Muscle of back (tissue), 3 donors: ENCODE measurements at regions not wholly inside any gene's neighbourhood (a gene's known extent, or its start where the extent isn't known, plus 50 kb on each side); places are given as distances from the start of the nearest gene placed in this dataset.

Experiments used
- DNase-seq, 3 donors: peaks; one replicate each; pipeline versions ENCODE4 v3.0.0 to v3.0.0-alpha.2; 2013

GRCh38 chr14:28690029-28690692 lies 76.4 kb upstream of the FOXG1 start:
- no peak for DNase-seq

- no peak for DNase-seq
Measured at GRCh38 chr14:28695109-28695508, 71.5 kb upstream of the FOXG1 start.

DNA sequence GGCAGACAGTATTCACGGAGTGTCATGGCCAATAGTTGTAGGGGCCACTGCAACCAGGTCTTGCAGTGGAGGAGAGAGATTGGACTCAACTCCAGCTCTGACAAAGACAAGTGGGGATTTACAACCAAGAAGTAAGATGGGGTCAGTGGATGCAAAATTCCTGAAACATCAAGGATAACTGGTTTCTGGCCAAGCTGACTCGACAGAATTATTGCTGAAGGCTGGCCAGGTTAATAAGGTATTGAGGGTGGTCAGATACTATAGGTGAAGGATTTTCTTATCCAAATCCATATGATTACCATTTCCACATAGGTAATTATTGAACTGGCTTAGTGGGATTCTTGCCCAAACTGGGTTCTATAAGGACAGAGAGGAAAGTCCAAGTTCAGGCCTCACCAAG lies 64.9 kb upstream of the FOXG1 start:
- DNase-seq, result no peak

DNA sequence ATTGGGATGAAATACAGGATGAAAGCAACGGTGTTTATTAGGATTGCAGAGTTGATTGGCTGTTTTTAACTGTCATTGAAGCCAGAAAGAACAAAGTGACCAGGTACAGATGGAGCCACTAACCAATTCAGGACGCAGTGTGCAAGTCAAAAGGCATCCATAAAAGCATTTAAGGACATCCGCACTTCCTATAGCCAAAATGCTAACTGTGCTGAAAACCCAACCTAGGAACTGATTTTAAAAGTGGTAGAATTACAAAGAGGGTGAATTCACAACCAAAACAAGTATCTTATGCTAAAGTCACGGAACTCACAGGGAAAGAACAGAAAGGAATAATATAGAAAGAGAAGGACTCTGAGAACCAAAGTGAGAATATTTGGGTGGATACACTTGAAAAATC lies 63.1 kb upstream of the FOXG1 start:
- no peak for DNase-seq

DNA sequence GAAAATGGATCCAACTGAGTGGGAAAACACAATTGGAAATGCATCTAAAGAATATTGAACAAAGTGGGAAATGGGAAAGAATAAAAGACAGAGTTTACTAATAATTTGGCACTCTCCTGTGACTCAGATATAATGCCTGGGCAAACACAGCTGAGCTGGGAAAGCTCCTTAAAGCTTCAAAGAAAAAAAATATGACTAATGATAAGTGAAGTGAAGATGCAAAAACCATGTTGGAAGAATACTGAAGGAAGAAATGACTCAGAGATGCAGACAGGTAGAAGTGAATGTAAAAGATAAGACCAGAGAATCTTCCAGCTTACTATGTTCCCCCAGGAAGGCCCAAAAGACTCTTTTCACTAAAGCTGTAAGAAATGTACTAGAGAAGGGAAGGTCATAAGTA lies 62.4 kb upstream of the FOXG1 start:
- no peak for DNase-seq

DNA sequence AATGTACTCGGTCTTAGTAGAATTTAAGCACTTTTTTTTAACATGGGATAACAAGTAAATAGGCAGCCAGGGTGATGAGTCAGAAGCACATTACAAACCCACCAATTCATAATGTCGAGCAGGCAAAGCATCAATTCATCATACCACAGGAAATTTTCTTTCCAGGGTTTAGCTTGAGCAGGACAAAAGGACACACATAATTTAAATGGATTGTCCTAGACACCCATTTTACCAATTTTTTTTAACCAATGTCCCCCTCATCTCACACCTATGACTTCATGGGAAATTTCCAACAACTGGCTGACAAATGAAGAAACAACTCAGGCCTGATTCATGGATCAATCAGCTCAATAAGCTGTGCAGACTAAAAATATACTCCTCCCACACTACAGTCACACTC lies 58.8 kb upstream of the FOXG1 start:
- DNase-seq, result peak in 1 of 3 donors; percentile 35

DNA sequence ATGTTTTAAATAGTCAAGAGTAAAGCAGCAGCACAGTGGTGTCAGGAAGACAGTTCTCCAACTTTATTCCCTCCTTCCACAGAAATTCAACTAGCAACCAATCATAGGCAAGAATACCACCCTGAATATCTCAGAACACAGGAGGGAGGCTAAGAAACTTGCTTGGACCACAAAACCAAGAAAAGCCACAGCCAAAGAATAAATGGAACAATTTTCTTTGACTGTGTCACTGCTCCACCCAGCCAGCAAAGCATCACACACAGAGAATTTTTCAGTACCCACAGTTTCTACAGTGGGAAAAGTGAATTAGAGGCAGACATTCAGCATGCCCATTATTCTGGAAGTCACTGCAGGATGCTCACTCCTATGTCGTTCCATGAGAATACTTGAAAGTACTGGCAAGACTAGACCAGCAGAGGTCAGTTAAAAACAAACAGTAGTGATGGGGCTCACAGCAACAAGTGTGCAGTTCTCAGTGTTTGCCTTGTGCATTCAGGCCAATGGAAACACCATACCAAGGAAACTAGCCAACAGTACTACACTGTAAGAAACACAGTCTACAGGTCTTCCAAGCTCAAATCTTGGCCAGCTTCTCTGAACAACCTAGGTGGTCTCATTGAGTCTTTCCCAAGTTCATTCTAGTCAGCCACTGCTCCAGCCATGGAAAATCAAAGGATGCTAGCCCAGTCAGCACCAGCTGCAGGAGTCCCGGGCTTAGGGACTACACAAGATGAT lies 56.8 kb upstream of the FOXG1 start:
- DNase-seq, result no peak
